B cell (primary cell): ENCODE measurements at regions not wholly inside any gene's neighbourhood (a gene's known extent, or its start where the extent isn't known, plus 50 kb on each side); places are given as distances from the start of the nearest gene placed in this dataset.
"Not testable (repeated sequence)": the region's sequence is repeated elsewhere in the genome, so short reads cannot be mapped to it uniquely, and the experiment has no call there.

ENCODE experiments used
- ATAC-seq: fragments of 200-7000 bp; cut with Tn5 transposase; one replicate; pipeline ENCODE4 v1.10.0; 2021; ENCODE audit warnings: low read depth, mild to moderate bottlenecking, moderate number of reproducible peaks, moderate library complexity
- CTCF ChIA-PET: fragments of 350-600 bp; sonication (Branson Sonifier 250); formaldehyde crosslinking; loops from one replicate; lab custom pipeline; 2021; ENCODE audit warnings: antibody characterized with exemption, inconsistent platforms; lab: Charles Lee
- POLR2A ChIA-PET: fragments of 350-600 bp; sonication (Branson Sonifier 250); formaldehyde crosslinking; loops from one replicate; lab custom pipeline; 2021; ENCODE audit warnings: antibody characterized with exemption; lab: Charles Lee
- DNase-seq: peaks from one replicate; pipeline ENCODE4 v3.0.0; 2013
- H2AFZ ChIP-seq: 2 replicates; pipeline ENCODE4 v1.6.1; 2012; ENCODE audit warnings: mild to moderate bottlenecking, low read depth, low read length; ENCODE audit not compliant: insufficient read depth, poor library complexity, severe bottlenecking
- H3K27ac ChIP-seq, 2 donors: 1 replicate in 1 of 2; 2 replicates in 1 of 2; pipeline ENCODE4 v1.5.1; 2012 to 2013; ENCODE audit warnings: low read length in 2 of 2, mild to moderate bottlenecking in 2 of 2, moderate library complexity in 1 of 2
- H3K27me3 ChIP-seq, 4 experiments: fragments of 200-600 bp in 1 of 4; sonication (generic) in 1 of 4; replicated peaks in 1 of 4; 1 replicate in 2 of 4; 2 replicates in 2 of 4; pipeline versions ENCODE4 v1.6.1 to v1.7.0; 2013 to 2016; ENCODE audit warnings: low read length in 3 of 4, mild to moderate bottlenecking in 2 of 4, mixed read lengths in 1 of 4, moderate library complexity in 1 of 4; ENCODE audit not compliant: insufficient read depth in 4 of 4, control insufficient read depth in 3 of 4; ENCODE audit errors: control extremely low read depth in 1 of 4
- H3K36me3 ChIP-seq, 2 experiments: replicated peaks in 1 of 2; 1 replicate in 1 of 2; 2 replicates in 1 of 2; pipeline versions ENCODE4 v1.6.1 to v1.7.1; 2013; ENCODE audit warnings: low read length in 1 of 2; ENCODE audit not compliant: insufficient read depth in 2 of 2, control insufficient read depth in 1 of 2; ENCODE audit errors: control extremely low read depth in 1 of 2, extremely low read depth in 1 of 2
- H3K4me1 ChIP-seq, 2 donors: fragments of 200-600 bp in 1 of 2; sonication (generic) in 1 of 2; 1 replicate in 1 of 2; 2 replicates in 1 of 2; pipeline versions ENCODE4 v1.5.1 to v1.6.1; 2013 to 2017; ENCODE audit warnings: low read length in 2 of 2; ENCODE audit not compliant: control insufficient read depth in 2 of 2, insufficient read depth in 2 of 2
- H3K4me2 ChIP-seq: replicated peaks from 2 replicates; pipeline ENCODE3; 2012; ENCODE audit warnings: mild to moderate bottlenecking, low read depth, low read length; ENCODE audit not compliant: poor library complexity, severe bottlenecking
- H3K4me3 ChIP-seq, 5 experiments: fragments of 200-600 bp in 1 of 5; sonication (generic) in 1 of 5; 1 replicate in 3 of 5; 2 replicates in 2 of 5; pipeline versions ENCODE4 v1.5.1 to v1.7.0; 2011 to 2016; ENCODE audit warnings: low read length in 4 of 5, mild to moderate bottlenecking in 4 of 5, low read depth in 2 of 5, control low read depth in 1 of 5, moderate library complexity in 1 of 5; ENCODE audit not compliant: insufficient read depth in 1 of 5; ENCODE audit errors: control extremely low read depth in 1 of 5, extremely low read depth in 1 of 5
- H3K79me2 ChIP-seq: fragments of 200-600 bp; sonication (generic); one replicate; pipeline ENCODE4 v1.6.0; 2016; ENCODE audit warnings: low read length; ENCODE audit not compliant: control insufficient read depth, insufficient read depth
- H3K9ac ChIP-seq: fragments of 200-600 bp; sonication (generic); 2 replicates; pipeline ENCODE4 v1.6.1; 2017; ENCODE audit warnings: mild to moderate bottlenecking, low read length, moderate library complexity
- H3K9me3 ChIP-seq, 3 donors: one replicate each; pipeline versions ENCODE4 v1.6.1 to v1.7.1; 2013; ENCODE audit warnings: low read length in 2 of 3; ENCODE audit not compliant: control insufficient read depth in 2 of 3, insufficient read depth in 1 of 3; ENCODE audit errors: control extremely low read depth in 1 of 3
- H4K20me1 ChIP-seq: 2 replicates; pipeline ENCODE4 v1.6.0; 2012; ENCODE audit warnings: mild to moderate bottlenecking, low read length; ENCODE audit not compliant: insufficient read depth, control insufficient read depth, poor library complexity, severe bottlenecking
- H3K27ac Mint-ChIP-seq: one replicate; pipeline ENCODE4 v1.8.0; 2021; ENCODE audit warnings: mixed read lengths
- H3K27me3 Mint-ChIP-seq: one replicate; pipeline ENCODE4 v1.8.0; 2021; ENCODE audit warnings: mixed read lengths
- H3K4me1 Mint-ChIP-seq: one replicate; pipeline ENCODE4 v1.8.0; 2021; ENCODE audit warnings: mixed read lengths
- H3K4me3 Mint-ChIP-seq: one replicate; pipeline ENCODE4 v1.8.0; 2021; ENCODE audit warnings: mixed read lengths
- H3K9me3 Mint-ChIP-seq: one replicate; pipeline ENCODE4 v1.8.0; 2022; ENCODE audit warnings: mixed read lengths; ENCODE audit not compliant: insufficient read depth
- EZH2 ChIP-seq: IDR thresholded peaks from 2 replicates; pipeline ENCODE4 v1.6.1; 2012; ENCODE audit warnings: borderline replicate concordance, low read depth, mild to moderate bottlenecking, moderate library complexity, low read length; ENCODE audit not compliant: insufficient read depth, poor library complexity, severe bottlenecking
- WGBS: methylation state at CpG from one replicate; pipeline ENCODE4 v1.1.5; 2013; ENCODE audit warnings: missing lambda C conversion rate; ENCODE audit not compliant: insufficient coverage; 5-methylcytosine and 5-hydroxymethylcytosine counted together
- intact Hi-C: fragments of 100-400 bp; cut with micrococcal nuclease; formaldehyde crosslinking; loops from one replicate; pipeline ENCODE4 v1.10.0; 2022
- TF ChIP-seq, protein P1 (sequence below): fragments of 200-600 bp; IDR thresholded peaks from one replicate; pipeline ENCODE4 v1.8.0; 2022; ENCODE audit warnings: antibody characterized with exemption, mild to moderate bottlenecking

DNA sequence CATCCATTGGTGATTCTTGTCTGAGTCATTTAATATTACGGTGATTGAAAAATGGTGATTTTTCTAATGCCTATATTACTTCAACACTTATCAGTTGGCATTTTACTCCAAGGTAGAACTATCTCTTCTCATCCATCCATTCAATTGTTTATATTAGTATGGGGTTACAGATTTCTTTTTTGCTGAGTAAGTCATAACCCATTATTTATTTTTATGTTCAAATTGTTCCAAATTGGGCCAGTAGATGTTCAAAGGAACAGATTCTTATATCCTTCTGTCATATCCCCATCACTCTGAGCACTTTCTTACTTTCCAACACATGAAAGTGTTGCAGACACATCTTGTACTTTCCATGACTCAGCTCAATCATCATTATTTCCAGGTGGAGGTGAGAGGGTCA is 466.8 kb upstream of the CAMK1G start:
- H3K4me3 Mint-ChIP-seq, result no peak overlapping the region
- H3K27ac Mint-ChIP-seq, result no peak overlapping the region
- Histone ChIP-seq H2AFZ (no peak overlapping the region), H3K27me3 (no peaks in the 10 kb centered on the region), H3K27ac (no peak overlapping the region), H3K4me3 (no peak overlapping the region), H3K9ac (no peak overlapping the region), H3K4me2 (no peak overlapping the region), H4K20me1 (no peaks in the 10 kb centered on the region), H3K9me3 (no peaks in the 10 kb centered on the region), H3K4me1 (no peaks in the 10 kb centered on the region), H3K79me2 (no peaks in the 10 kb centered on the region), H3K36me3 (no peaks in the 10 kb centered on the region)
- no peaks in the 10 kb centered on the region for H3K4me1 Mint-ChIP-seq
- ChIA-PET POLR2A (no interaction called here), CTCF (no interaction called here)
- no peak for TF ChIP-seq EZH2
- TF ChIP-seq, protein P1, sequence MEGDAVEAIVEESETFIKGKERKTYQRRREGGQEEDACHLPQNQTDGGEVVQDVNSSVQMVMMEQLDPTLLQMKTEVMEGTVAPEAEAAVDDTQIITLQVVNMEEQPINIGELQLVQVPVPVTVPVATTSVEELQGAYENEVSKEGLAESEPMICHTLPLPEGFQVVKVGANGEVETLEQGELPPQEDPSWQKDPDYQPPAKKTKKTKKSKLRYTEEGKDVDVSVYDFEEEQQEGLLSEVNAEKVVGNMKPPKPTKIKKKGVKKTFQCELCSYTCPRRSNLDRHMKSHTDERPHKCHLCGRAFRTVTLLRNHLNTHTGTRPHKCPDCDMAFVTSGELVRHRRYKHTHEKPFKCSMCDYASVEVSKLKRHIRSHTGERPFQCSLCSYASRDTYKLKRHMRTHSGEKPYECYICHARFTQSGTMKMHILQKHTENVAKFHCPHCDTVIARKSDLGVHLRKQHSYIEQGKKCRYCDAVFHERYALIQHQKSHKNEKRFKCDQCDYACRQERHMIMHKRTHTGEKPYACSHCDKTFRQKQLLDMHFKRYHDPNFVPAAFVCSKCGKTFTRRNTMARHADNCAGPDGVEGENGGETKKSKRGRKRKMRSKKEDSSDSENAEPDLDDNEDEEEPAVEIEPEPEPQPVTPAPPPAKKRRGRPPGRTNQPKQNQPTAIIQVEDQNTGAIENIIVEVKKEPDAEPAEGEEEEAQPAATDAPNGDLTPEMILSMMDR, result no peak
- no peaks in the 10 kb centered on the region for H3K9me3 Mint-ChIP-seq
- no peak for ATAC-seq
- WGBS, result no CpG with 5 or more reads among the region's 1 CpG
- intact Hi-C loops, result no loop called here
- H3K27me3 Mint-ChIP-seq, result peaks cover 2% of the 10 kb centered on the region
- DNase-seq, result no peak

DNA sequence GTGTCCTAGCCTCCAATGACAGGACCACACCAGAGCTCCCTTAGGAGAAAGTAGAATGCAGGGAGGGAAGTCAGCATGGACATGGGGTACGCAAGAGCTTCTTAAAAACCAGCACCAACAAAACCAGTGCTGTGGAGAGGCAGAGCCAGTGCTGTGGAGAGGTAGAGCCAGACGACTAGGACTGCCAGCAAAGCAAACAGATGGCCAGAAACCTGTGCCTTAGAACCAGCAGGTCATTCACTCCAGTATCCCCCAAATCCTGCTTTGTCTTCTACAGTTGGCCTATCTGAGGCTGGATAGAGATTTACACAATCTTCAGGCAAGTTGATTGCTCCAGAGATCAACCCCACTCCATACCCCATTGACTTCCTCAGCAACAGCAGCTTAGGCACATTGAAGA is 459.9 kb upstream of the CAMK1G start:
- ATAC-seq, result no peak
- Mint-ChIP-seq H3K4me1 (no peaks in the 10 kb centered on the region), H3K4me3 (no peak overlapping the region), H3K9me3 (no peaks in the 10 kb centered on the region), H3K27ac (no peak overlapping the region), H3K27me3 (peaks cover 10% of the 10 kb centered on the region)
- H3K4me2 ChIP-seq, result no peak overlapping the region
- H4K20me1 ChIP-seq, result no peaks in the 10 kb centered on the region
- ChIA-PET POLR2A (no interaction called here), CTCF (no interaction called here)
- 50% methylated on average over 1 of the region's 2 CpGs for WGBS
- H3K4me3 ChIP-seq, result no peak overlapping the region
- H3K27ac ChIP-seq, result no peak overlapping the region
- no peaks in the 10 kb centered on the region for H3K27me3 ChIP-seq
- no peaks in the 10 kb centered on the region for H3K36me3 ChIP-seq
- intact Hi-C loops, result no loop called here
- no peak for TF ChIP-seq EZH2
- TF ChIP-seq, protein P1, result no peak
- H3K9ac ChIP-seq, result no peak overlapping the region
- no peaks in the 10 kb centered on the region for H3K79me2 ChIP-seq
- H2AFZ ChIP-seq, result no peak overlapping the region
- H3K9me3 ChIP-seq, result peaks cover 0 to 11% (median 0%) of the 10 kb centered on the region in 3 donors
- no peaks in the 10 kb centered on the region for H3K4me1 ChIP-seq
- no peak for DNase-seq

DNA sequence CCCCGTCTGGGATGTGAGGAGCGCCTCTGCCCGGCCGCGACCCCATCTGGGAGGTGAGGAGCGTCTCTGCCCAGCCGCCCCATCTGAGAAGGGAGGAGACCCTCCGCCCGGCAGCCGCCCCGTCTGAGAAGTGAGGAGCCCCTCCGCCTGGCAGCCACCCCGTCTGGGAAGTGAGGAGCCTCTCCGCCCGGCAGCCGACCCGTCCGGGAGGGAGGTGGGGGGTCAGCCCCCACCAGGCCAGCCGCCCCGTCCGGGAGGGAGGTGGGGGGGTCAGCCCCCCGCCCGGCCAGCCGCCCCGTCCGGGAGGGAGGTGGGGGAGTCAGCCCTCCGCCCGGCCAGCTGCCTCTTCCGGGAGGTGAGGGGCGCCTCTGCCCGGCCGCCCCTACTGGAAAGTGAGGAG is 454.4 kb upstream of the CAMK1G start:
- H3K27ac Mint-ChIP-seq, H2AFZ ChIP-seq, POLR2A ChIA-PET, H3K9ac ChIP-seq, H3K4me3 Mint-ChIP-seq, H3K9me3 ChIP-seq, intact Hi-C loops, H3K27me3 ChIP-seq, H3K9me3 Mint-ChIP-seq, DNase-seq, H3K27ac ChIP-seq, H3K4me2 ChIP-seq, H3K4me1 Mint-ChIP-seq, ATAC-seq, CTCF ChIA-PET, H3K79me2 ChIP-seq, H3K27me3 Mint-ChIP-seq, H4K20me1 ChIP-seq, H3K4me1 ChIP-seq, H3K36me3 ChIP-seq, H3K4me3 ChIP-seq: not testable (repeated sequence)
- 96% methylated on average over 8 of the region's 32 CpGs for WGBS
